Keratinocyte (primary cell): ENCODE measurements at regions not wholly inside any gene's neighbourhood (a gene's known extent, or its start where the extent isn't known, plus 50 kb on each side); places are given as distances from the start of the nearest gene placed in this dataset.
"Not testable (repeated sequence)": the region's sequence is repeated elsewhere in the genome, so short reads cannot be mapped to it uniquely, and the experiment has no call there.

ENCODE experiments used
- EZH2 ChIP-seq: IDR thresholded peaks from one replicate; pipeline ENCODE4 v1.6.1; 2012; ENCODE audit warnings: inconsistent platforms, mild to moderate bottlenecking, low read length, moderate library complexity
- TF ChIP-seq, protein P1 (sequence below), 3 experiments: IDR thresholded peaks in 1 of 3; conservative IDR thresholded peaks in 1 of 3; optimal IDR thresholded peaks in 1 of 3; 2 replicates in 2 of 3; 3 replicates in 1 of 3; pipeline versions ENCODE3 to v1.5.1; 2011; ENCODE audit warnings: low read length in 3 of 3, mild to moderate bottlenecking in 3 of 3, moderate library complexity in 2 of 3, control low read depth in 1 of 3, inconsistent platforms in 1 of 3; ENCODE audit not compliant: insufficient read depth in 2 of 3; ENCODE audit errors: extremely low read depth in 1 of 3

DNA sequence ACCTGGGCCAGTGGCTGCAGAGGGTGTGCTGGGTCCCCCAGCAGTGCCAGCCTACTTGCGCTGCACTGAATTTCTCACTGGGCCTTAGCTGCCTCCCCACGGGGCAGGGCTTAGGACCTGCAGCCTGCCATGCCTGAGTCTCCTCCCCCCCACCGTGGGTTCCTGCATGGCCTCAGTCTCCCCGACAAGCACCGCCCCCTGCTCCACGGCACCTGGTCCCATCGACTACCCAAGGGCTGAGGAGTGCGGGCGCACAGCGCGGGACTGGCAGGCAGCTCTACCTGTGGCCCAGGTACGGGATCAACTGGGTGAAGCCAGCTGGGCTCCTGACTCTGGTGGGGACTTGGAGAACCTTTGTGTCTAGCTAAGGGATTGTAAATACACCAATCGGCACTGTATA lies 1143.6 kb downstream of the OTOL1 start:
- TF ChIP-seq, protein P1, sequence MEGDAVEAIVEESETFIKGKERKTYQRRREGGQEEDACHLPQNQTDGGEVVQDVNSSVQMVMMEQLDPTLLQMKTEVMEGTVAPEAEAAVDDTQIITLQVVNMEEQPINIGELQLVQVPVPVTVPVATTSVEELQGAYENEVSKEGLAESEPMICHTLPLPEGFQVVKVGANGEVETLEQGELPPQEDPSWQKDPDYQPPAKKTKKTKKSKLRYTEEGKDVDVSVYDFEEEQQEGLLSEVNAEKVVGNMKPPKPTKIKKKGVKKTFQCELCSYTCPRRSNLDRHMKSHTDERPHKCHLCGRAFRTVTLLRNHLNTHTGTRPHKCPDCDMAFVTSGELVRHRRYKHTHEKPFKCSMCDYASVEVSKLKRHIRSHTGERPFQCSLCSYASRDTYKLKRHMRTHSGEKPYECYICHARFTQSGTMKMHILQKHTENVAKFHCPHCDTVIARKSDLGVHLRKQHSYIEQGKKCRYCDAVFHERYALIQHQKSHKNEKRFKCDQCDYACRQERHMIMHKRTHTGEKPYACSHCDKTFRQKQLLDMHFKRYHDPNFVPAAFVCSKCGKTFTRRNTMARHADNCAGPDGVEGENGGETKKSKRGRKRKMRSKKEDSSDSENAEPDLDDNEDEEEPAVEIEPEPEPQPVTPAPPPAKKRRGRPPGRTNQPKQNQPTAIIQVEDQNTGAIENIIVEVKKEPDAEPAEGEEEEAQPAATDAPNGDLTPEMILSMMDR (optimal IDR thresholded peaks at IDR 0.05 in 1 of 3, IDR thresholded peaks at IDR 0.05 in 1 of 3, conservative IDR thresholded peaks at IDR 0.05 in 1 of 3; ENCODE audit: extremely low read depth in 1 of 3, insufficient read depth in 2 of 3, low read length in 3 of 3), result not testable (repeated sequence)
- not testable (repeated sequence) for TF ChIP-seq EZH2
